ENCODE measurements at regions not wholly inside any gene's neighbourhood (a gene's known extent, or its start where the extent isn't known, plus 50 kb on each side); places are given as distances from the start of the nearest gene placed in this dataset.

DNA sequence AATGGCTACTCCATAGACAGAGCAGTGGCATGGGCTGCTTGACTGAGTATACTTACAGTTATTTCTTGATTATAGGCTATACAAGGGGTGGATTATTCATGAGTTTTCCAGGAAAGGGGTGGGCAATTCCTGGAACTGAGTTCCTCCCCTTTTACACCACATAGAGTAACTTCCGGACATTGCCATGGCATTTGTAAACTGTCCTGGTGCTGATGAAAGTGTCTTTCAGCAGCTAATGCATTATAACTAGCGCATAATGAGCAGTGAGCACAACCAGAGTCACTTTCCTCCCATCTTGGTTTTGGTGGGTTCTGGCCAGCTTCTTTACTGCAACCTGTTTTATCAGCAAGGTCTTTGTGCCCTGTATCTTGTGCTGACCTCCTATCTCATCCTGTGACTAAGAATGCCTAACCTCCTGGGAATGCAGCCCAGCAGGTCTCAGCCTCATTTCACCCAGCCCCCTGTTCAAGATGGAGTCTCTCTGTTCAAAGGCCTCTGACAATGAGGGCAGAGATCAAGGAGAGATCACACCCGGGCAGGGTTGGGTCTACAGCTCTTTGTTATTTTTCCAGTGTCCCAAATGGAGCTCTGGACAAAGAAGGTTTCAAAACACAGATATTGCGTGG, 468.4 kb upstream of the PRKX start:
- TF ChIP-seq EZH2 (IDR thresholded peaks at IDR 0.05; ENCODE audit: borderline replicate concordance, insufficient read depth, low read length, poor library complexity, severe bottlenecking) (no peak), CTCF (IDR thresholded peaks at IDR 0.05; ENCODE audit: poor library complexity, severe bottlenecking) (no peak), POLR2AphosphoS5 (IDR thresholded peaks at IDR 0.05) (no peak), MXI1 (conservative IDR thresholded peaks at IDR 0.05; ENCODE audit: poor library complexity, severe bottlenecking) (no peak)
- TF ChIP-seq, protein P1, sequence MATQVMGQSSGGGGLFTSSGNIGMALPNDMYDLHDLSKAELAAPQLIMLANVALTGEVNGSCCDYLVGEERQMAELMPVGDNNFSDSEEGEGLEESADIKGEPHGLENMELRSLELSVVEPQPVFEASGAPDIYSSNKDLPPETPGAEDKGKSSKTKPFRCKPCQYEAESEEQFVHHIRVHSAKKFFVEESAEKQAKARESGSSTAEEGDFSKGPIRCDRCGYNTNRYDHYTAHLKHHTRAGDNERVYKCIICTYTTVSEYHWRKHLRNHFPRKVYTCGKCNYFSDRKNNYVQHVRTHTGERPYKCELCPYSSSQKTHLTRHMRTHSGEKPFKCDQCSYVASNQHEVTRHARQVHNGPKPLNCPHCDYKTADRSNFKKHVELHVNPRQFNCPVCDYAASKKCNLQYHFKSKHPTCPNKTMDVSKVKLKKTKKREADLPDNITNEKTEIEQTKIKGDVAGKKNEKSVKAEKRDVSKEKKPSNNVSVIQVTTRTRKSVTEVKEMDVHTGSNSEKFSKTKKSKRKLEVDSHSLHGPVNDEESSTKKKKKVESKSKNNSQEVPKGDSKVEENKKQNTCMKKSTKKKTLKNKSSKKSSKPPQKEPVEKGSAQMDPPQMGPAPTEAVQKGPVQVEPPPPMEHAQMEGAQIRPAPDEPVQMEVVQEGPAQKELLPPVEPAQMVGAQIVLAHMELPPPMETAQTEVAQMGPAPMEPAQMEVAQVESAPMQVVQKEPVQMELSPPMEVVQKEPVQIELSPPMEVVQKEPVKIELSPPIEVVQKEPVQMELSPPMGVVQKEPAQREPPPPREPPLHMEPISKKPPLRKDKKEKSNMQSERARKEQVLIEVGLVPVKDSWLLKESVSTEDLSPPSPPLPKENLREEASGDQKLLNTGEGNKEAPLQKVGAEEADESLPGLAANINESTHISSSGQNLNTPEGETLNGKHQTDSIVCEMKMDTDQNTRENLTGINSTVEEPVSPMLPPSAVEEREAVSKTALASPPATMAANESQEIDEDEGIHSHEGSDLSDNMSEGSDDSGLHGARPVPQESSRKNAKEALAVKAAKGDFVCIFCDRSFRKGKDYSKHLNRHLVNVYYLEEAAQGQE (IDR thresholded peaks at IDR 0.05; ENCODE audit: borderline replicate concordance) = no peak

Measured in neural cell (in vitro differentiated cells).